Thoracic aorta (tissue), 2 donors: ENCODE measurements at regions not wholly inside any gene's neighbourhood (a gene's known extent, or its start where the extent isn't known, plus 50 kb on each side); places are given as distances from the start of the nearest gene placed in this dataset.

Source experiments
- ATAC-seq: fragments of 150-250 bp; one replicate; pipeline ENCODE4 v1.8.0; 2017; ENCODE audit warnings: low read depth; ENCODE audit not compliant: insufficient number of reproducible peaks, low FRiP score
- DNase-seq: peaks from one replicate; pipeline ENCODE4 v3.0.0-alpha.2; 2020; ENCODE audit warnings: low spot score
- H3K27ac ChIP-seq, 2 donors: fragments of 200-600 bp; sonication (generic); 1 replicate in 1 of 2; 2 replicates in 1 of 2; pipeline ENCODE4 v1.5.1; 2016; ENCODE audit warnings: mild to moderate bottlenecking in 2 of 2, moderate library complexity in 2 of 2
- H3K27me3 ChIP-seq: fragments of 200-600 bp; sonication (generic); replicated peaks from 2 replicates; pipeline ENCODE4 v1.6.0; 2016; ENCODE audit warnings: mild to moderate bottlenecking; ENCODE audit not compliant: insufficient read depth
- H3K36me3 ChIP-seq: fragments of 200-600 bp; sonication (generic); one replicate; pipeline ENCODE4 v1.5.1; 2016
- H3K4me1 ChIP-seq, 2 donors: fragments of 200-600 bp; sonication (generic); 1 replicate in 1 of 2; 2 replicates in 1 of 2; pipeline versions ENCODE4 v1.5.1 to v1.6.0; 2016; ENCODE audit warnings: low read depth in 2 of 2, mild to moderate bottlenecking in 1 of 2; ENCODE audit not compliant: control insufficient read depth in 1 of 2
- H3K4me3 ChIP-seq: fragments of 200-600 bp; sonication (generic); 2 replicates; pipeline ENCODE4 v1.5.1; 2016; ENCODE audit warnings: mild to moderate bottlenecking
- H3K9me3 ChIP-seq: fragments of 200-600 bp; sonication (generic); 2 replicates; pipeline ENCODE4 v1.5.1; 2016
- CTCF ChIP-seq: fragments of 200-600 bp; sonication (generic); IDR thresholded peaks from one replicate; pipeline ENCODE4 v1.5.1; 2019; ENCODE audit warnings: antibody characterized with exemption

GRCh38 chr12:85531341-85531740 is 251.3 kb downstream of the ALX1 start:
- H3K4me3 ChIP-seq, result no peak overlapping the region
- H3K4me1 ChIP-seq, result no peaks in the 10 kb centered on the region
- no peak overlapping the region for H3K27ac ChIP-seq
- no peaks in the 10 kb centered on the region for H3K27me3 ChIP-seq
- no peaks in the 10 kb centered on the region for H3K36me3 ChIP-seq
- DNase-seq, result no peak
- H3K9me3 ChIP-seq, result no peaks in the 10 kb centered on the region
- ATAC-seq, result no peak
- TF ChIP-seq CTCF, result no peak

GRCh38 chr12:85549640-85550039 is 269.6 kb downstream of the ALX1 start:
- no peak for TF ChIP-seq CTCF
- H3K9me3 ChIP-seq, result no peaks in the 10 kb centered on the region
- no peak overlapping the region for H3K4me3 ChIP-seq
- no peak overlapping the region for H3K27ac ChIP-seq
- DNase-seq (no peak), ATAC-seq (no peak)
- H3K27me3 ChIP-seq, result no peaks in the 10 kb centered on the region
- no peaks in the 10 kb centered on the region for H3K4me1 ChIP-seq
- no peaks in the 10 kb centered on the region for H3K36me3 ChIP-seq

- Histone ChIP-seq H3K27me3 (no peaks in the 10 kb centered on the region), H3K36me3 (no peaks in the 10 kb centered on the region), H3K4me3 (no peak overlapping the region), H3K9me3 (no peaks in the 10 kb centered on the region), H3K4me1 (no peaks in the 10 kb centered on the region), H3K27ac (no peak overlapping the region)
- TF ChIP-seq CTCF, result no peak
- DNase-seq (no peak), ATAC-seq (no peak)
Observed at GRCh38 chr12:85550924-85551323, 270.9 kb downstream of the ALX1 start.

GRCh38 chr12:85552461-85552860 is 272.4 kb downstream of the ALX1 start:
- no peaks in the 10 kb centered on the region for H3K27me3 ChIP-seq
- H3K9me3 ChIP-seq, result no peaks in the 10 kb centered on the region
- no peak for TF ChIP-seq CTCF
- no peaks in the 10 kb centered on the region for H3K4me1 ChIP-seq
- no peak overlapping the region for H3K27ac ChIP-seq
- DNase-seq (no peak), ATAC-seq (no peak)
- H3K36me3 ChIP-seq, result no peaks in the 10 kb centered on the region
- no peak overlapping the region for H3K4me3 ChIP-seq

GRCh38 chr12:85557850-85558249 is 277.8 kb downstream of the ALX1 start:
- ATAC-seq (no peak), DNase-seq (no peak)
- no peak for TF ChIP-seq CTCF
- Histone ChIP-seq H3K4me1 (no peaks in the 10 kb centered on the region), H3K4me3 (no peak overlapping the region), H3K27ac (no peak overlapping the region), H3K9me3 (no peaks in the 10 kb centered on the region), H3K36me3 (no peaks in the 10 kb centered on the region), H3K27me3 (no peaks in the 10 kb centered on the region)
